Memory B cell (primary cell): ENCODE measurements at regions not wholly inside any gene's neighbourhood (a gene's known extent, or its start where the extent isn't known, plus 50 kb on each side); places are given as distances from the start of the nearest gene placed in this dataset.

Experiments
- ATAC-seq: fragments of 150-1000 bp; cut with Tn5 transposase; 2 replicates; pipeline ENCODE4 v1.10.0; 2021; ENCODE audit warnings: low read depth, mild to moderate bottlenecking, moderate library complexity
- DNase-seq, 2 donors: peaks; one replicate each; pipeline ENCODE4 v3.0.0; 2022; ENCODE audit warnings: low spot score in 2 of 2
- H3K27ac Mint-ChIP-seq: one replicate; pipeline ENCODE4 v1.8.0; 2022; ENCODE audit warnings: mild to moderate bottlenecking, moderate library complexity, mixed read lengths
- H3K27me3 Mint-ChIP-seq: one replicate; pipeline ENCODE4 v1.8.0; 2022; ENCODE audit warnings: mixed read lengths
- H3K36me3 Mint-ChIP-seq: one replicate; pipeline ENCODE4 v1.8.0; 2022; ENCODE audit warnings: mild to moderate bottlenecking, mixed read lengths
- H3K4me1 Mint-ChIP-seq: one replicate; pipeline ENCODE4 v1.8.0; 2022; ENCODE audit warnings: mixed read lengths
- H3K4me3 Mint-ChIP-seq: one replicate; pipeline ENCODE4 v1.8.0; 2022; ENCODE audit warnings: mild to moderate bottlenecking, moderate library complexity, mixed read lengths
- H3K9me3 Mint-ChIP-seq: one replicate; pipeline ENCODE4 v1.8.0; 2022; ENCODE audit warnings: mixed read lengths

DNA sequence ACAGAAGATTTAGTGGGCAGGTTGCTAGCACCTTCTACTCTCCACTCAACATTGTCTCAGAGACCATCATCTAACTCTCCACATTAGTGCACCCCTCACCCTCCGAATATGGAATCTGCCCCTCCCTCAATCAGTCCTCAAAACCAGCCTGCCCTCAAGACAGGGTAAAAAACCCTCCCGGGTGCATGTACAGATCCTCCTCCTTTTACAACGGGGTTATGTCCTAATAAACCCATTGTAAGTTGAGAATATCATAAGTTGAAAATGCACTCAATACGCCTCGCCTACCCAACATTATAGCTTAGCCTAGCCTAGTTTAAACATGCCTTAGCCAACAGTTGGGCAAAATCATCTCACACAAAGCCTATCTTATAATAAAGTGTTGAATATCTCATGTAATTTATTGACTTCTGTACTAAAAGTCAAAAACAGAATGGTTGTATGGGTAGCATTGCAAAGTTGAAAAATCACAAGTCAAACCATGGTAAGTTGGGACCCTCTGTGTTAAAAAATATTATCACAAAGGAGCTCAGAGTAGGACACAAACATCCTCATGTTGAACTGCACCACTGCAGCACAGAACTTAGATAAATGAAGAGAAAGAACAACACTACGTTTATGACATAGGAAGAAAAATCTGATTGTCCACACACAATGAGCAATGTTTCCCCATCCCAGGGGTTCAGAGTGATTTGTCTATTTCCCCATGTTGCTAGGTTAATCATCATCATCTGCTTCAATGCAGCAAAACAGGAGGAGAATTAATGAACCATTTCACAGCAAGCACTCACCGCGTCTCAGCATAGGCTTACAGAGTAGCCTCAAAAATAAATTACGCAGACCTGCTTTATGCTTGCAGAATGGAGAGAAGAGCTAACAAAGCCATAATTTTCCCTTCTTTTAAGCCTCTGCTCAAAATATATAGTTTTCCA is 184.1 kb upstream of the ARL4C start:
- H3K4me1 Mint-ChIP-seq = peaks cover 2% of the 10 kb centered on the region
- no peak for ATAC-seq
- H3K4me3 Mint-ChIP-seq = no peak overlapping the region
- DNase-seq = no peak
- H3K36me3 Mint-ChIP-seq = no peaks in the 10 kb centered on the region
- peaks cover 5% of the 10 kb centered on the region for H3K9me3 Mint-ChIP-seq
- H3K27me3 Mint-ChIP-seq = peaks cover 5% of the 10 kb centered on the region
- no peak overlapping the region for H3K27ac Mint-ChIP-seq

DNA sequence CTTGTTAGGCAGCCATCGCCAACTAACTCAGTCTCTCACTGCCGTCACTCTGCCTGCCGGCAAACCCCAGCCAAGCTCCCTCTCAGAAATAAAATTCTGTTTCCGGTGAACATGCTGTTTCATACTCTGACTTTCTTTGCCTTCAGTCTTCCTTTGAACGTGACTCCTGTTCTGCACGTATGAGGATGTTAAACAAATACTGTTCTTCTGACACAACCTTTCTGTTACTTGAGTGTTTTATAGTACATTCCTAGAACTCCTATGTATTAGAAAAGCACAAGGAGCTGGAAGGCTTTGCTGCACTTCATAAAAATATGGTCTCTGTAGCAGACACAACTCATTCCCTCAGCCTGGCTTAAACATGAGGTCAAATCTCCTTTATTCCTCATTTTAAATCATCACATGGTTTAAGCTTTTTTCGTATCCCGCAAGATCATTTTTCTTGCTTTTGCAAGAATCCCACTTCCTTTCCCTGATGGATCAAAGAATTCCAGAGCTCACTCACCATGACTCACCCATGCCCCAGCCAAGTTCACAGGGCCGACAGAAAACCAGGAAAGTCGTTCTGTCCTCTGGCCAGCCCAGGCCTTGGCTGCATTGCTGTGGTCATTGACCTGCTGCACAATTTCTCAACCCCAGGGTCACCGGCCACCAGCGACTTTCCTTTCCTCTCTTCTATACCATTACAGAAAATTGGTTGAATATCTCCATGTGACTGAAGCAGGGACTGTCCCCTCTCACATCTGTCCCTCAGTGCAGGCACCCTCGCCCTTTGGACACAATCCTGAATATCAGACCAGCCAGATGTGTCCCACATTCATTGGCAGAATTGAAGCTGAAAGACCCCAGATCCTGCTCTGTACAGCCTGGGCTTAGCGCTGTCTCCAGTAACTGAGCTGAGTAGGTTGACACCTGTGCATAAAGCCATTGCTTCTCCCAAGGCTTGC is 183.1 kb upstream of the ARL4C start:
- DNase-seq (no peak), ATAC-seq (no peak)
- no peak overlapping the region for H3K27ac Mint-ChIP-seq
- peaks cover 2% of the 10 kb centered on the region for H3K4me1 Mint-ChIP-seq
- no peak overlapping the region for H3K4me3 Mint-ChIP-seq
- no peaks in the 10 kb centered on the region for H3K36me3 Mint-ChIP-seq
- peaks cover 5% of the 10 kb centered on the region for H3K9me3 Mint-ChIP-seq
- H3K27me3 Mint-ChIP-seq = peaks cover 5% of the 10 kb centered on the region

DNA sequence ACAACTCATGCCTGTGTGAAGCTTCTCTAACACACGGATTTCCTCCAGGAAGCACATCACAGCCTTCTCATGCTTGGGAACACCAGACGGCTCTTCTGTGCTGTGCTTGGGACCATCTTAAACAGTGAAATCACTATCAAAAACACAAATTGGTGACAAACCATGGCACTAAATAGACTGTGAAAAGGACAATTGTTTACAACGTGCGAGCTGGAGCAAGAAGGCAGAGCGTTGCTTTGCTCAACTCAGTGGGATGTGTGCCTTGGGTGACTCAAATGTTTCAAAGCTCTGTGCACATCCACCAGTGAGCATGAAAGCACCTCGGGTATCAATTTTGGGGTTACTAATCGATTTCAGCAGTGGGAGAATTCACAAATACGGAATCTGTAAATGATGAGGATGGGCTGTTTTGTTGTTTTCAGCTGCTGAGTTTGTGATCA is 182.4 kb upstream of the ARL4C start:
- Mint-ChIP-seq H3K9me3 (peaks cover 5% of the 10 kb centered on the region), H3K27ac (no peak overlapping the region), H3K27me3 (peaks cover 5% of the 10 kb centered on the region), H3K4me1 (peaks cover 2% of the 10 kb centered on the region), H3K36me3 (no peaks in the 10 kb centered on the region), H3K4me3 (no peak overlapping the region)
- ATAC-seq (no peak), DNase-seq (no peak)

DNA sequence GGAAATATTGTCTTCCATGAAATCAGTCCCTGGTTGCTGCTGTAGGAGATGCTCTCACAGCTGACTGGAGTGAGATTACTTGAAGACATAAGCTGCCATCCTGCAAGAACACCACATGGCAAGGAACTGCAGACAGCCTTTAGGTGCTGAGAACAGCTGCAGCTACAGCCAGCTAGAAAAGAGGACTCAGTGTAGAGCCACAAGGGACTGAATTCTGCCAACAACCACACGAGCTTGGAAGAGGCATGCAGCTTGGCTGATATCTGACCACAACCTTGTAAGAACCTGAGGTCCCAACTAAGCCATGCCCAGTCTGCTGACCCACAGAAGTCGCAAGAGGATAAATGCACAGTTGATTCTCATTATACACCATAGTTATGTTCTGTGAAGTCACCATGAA is 181.8 kb upstream of the ARL4C start:
- peaks cover 5% of the 10 kb centered on the region for H3K27me3 Mint-ChIP-seq
- no peak for DNase-seq
- H3K4me1 Mint-ChIP-seq = peaks cover 2% of the 10 kb centered on the region

DNA sequence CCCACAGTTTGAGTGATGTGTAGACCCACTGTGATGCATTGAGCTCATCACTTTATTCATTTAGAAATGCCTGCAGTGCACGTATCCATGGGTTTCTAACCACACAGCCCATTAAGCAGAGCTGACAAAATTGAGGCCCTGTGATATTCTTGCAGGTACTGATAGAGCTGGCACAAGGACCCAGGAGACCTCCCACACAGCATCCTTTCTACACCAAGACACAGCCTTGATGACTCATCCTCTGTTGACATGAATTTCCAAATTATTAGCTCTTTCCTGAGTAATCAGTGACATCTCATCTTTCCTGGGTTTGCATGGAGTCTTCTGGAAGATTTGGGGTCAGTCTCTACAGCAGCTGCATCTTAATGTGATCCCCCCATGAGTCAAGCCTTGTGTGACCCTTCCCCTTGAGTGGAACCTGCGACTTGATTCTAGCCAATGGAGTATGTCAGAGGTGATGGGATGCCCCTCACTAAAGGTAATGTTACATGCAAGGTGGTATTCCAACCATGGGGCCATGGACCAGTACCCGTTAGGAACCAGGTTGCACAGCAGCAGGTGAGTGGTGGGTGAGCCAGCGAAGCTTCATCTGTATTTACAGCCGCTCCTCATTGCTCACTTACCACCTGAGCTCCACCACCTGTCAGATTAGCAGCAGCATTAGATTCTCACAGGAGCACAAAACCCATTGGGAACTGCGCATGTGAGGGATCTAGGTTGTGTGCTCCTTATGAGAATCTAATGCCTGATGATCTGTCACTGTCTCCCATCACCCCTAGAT is 181.1 kb upstream of the ARL4C start:
- DNase-seq (no peak), ATAC-seq (no peak)
- Mint-ChIP-seq H3K27ac (no peak overlapping the region), H3K27me3 (peaks cover 7% of the 10 kb centered on the region), H3K9me3 (peaks cover 4% of the 10 kb centered on the region), H3K36me3 (no peaks in the 10 kb centered on the region), H3K4me3 (no peak overlapping the region), H3K4me1 (peaks cover 2% of the 10 kb centered on the region)

More for the DNA sequence above, 181.8 kb upstream of the ARL4C start:
- no peak for ATAC-seq
- Mint-ChIP-seq H3K9me3 (peaks cover 5% of the 10 kb centered on the region), H3K36me3 (no peaks in the 10 kb centered on the region), H3K4me3 (no peak overlapping the region), H3K27ac (no peak overlapping the region)

DNA sequence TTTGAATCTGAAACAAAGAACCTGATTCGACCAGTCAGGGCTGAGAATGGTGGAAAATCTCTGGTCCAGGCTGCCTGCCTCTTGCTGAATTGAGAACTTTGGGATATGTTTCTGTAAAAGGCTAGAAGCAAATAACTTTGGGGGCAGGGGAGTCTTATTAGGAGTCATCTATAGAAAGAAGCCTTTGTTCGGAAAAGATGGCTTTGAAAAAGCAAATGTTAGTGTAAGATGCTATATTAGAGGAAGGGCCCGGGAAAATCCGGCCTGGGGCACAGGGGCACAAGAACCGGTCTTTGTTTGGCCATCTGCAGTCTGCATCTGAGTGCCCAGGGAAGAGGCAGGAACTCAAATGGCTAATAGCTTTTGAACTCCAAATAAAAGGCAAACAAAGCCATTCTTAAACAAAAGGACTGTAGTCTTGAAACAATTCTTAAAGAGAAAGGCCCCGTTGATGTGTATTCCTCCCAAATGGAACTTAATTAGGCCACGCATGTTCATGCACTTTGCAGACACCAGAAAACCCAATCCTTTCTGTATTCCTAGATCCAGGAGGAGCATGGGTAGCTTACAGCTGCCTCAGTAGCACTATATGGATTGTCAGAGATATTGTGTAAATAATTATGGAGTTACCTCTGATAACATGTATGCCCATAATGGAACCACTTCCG is 180.0 kb upstream of the ARL4C start:
- no peak overlapping the region for H3K4me3 Mint-ChIP-seq
- no peak overlapping the region for H3K27ac Mint-ChIP-seq
- H3K36me3 Mint-ChIP-seq = no peaks in the 10 kb centered on the region
- no peaks in the 10 kb centered on the region for H3K9me3 Mint-ChIP-seq
- no peaks in the 10 kb centered on the region for H3K4me1 Mint-ChIP-seq
- no peak for ATAC-seq
- peaks cover 4% of the 10 kb centered on the region for H3K27me3 Mint-ChIP-seq
- no peak for DNase-seq

DNA sequence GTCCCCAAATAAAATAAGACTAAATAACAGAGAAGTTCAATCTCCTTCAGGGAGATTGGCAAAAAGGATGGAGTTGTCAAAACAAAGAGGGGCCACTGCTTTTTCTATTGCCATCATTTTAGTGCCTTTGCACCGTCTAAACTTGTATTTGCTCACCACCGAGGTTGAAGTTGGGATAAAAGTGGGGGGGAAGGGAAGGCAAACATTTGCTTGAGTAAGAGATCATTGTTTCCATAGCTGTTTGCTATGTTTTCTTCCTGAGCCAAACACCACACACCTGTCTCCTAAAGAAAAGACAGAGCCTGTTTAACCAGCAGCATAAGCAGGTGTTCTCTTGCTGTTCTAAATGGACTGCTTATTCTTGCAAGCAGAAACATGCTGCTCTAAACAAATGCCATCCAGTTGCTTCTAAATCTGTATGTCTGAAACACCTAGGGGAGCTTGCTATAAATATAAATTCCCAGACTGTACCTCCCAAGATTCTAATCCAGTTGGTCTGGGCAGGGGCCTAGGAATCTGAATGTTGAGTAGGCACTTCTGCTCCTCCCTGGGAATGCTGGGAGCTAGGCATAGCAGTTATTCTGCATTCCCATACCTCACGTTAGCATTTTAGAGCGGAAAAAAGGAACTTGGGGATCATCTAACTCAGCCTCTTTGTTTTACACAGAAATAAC is 179.4 kb upstream of the ARL4C start:
- Mint-ChIP-seq H3K27me3 (peaks cover 4% of the 10 kb centered on the region), H3K4me1 (no peaks in the 10 kb centered on the region), H3K9me3 (no peaks in the 10 kb centered on the region), H3K36me3 (no peaks in the 10 kb centered on the region), H3K27ac (no peak overlapping the region), H3K4me3 (no peak overlapping the region)
- no peak for ATAC-seq
- DNase-seq = no peak

DNA sequence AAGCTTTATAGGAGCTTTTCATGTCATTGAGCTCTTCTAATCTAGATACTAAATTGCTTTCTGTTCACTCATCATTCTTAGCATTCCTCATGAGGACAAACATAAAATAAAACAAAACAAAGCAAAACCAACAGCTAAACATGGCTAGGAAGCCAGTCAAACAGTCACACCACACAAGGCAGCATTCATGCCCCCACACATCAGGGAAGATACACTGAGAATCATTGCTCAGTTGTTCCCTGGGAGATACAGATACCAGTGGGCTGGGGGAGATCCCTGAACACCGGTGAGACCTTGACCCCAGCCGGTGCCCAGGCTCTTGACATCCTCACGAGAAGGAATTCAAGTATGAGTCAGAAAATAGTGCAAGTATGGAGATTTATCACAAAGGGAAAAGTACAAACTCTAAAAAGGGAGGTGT is 177.9 kb upstream of the ARL4C start:
- Mint-ChIP-seq H3K4me3 (no peak overlapping the region), H3K27me3 (peaks cover 4% of the 10 kb centered on the region)
- DNase-seq = no peak

DNA sequence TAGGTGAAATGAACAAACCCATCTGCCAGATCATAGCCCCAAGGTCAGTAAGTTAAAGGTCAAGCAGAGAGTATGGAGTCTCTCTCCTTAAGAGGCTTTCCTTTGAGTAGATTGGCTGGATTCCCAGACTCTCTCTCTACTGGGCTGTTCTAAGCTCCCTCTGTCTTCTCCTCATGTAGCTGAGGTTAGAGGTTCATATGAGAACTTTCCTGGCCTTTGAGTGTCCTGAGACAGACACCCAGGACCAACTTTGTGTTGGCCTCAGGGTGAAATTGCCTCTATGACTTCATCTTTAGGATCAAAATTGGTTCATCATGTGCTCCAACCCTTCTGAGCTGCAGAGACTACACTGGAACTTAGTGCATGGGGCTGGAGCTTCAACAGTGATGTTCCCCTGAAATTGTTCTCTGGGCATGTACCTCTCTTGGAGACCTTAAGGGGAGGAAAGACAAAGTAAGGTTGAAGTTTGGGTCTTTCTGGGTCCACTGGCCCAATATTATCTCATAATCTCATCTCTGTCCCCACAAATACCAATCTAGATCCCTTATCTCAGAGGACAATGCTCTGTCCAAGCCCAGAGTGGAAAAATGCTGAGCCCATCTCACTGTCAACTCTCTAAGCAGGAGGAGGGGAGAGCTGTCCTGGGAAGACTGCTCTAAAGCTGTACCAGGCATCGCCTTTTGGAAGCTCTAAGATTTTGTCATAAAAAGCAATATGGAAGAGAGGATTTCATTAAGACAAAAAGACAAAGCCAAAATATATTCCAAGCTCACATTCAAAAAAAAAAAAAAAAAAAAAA is 177.3 kb upstream of the ARL4C start:
- Mint-ChIP-seq H3K36me3 (no peaks in the 10 kb centered on the region), H3K9me3 (no peaks in the 10 kb centered on the region), H3K4me1 (no peaks in the 10 kb centered on the region), H3K27ac (no peak overlapping the region), H3K4me3 (no peak overlapping the region), H3K27me3 (peaks cover 5% of the 10 kb centered on the region)
- DNase-seq (no peak), ATAC-seq (no peak)

More for the DNA sequence above, 177.9 kb upstream of the ARL4C start:
- no peak overlapping the region for H3K27ac Mint-ChIP-seq
- H3K9me3 Mint-ChIP-seq = no peaks in the 10 kb centered on the region
- ATAC-seq = no peak
- H3K36me3 Mint-ChIP-seq = no peaks in the 10 kb centered on the region
- H3K4me1 Mint-ChIP-seq = no peaks in the 10 kb centered on the region

DNA sequence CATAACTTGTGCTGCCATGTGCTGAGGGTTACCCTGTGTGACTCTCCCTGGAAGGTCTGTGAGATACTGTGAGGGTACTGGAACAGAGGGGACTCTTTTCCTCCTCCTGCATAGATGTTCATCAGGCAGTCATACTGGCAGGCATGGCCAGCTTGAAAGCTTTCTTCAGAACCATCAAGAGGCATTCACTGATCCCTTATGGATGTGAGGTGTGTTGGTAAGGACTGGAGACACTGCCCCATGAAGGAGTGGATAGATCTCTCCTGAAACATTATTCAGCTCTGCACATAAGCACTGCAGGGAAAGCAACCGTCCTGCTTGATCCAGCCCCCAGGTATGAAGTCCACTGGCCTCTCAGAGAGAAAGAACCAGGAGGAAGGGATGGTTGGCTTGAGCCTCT is 176.6 kb upstream of the ARL4C start:
- Mint-ChIP-seq H3K4me1 (no peaks in the 10 kb centered on the region), H3K9me3 (no peaks in the 10 kb centered on the region), H3K36me3 (no peaks in the 10 kb centered on the region), H3K27ac (no peak overlapping the region), H3K27me3 (peaks cover 7% of the 10 kb centered on the region), H3K4me3 (no peak overlapping the region)
- ATAC-seq (no peak), DNase-seq (no peak)

DNA sequence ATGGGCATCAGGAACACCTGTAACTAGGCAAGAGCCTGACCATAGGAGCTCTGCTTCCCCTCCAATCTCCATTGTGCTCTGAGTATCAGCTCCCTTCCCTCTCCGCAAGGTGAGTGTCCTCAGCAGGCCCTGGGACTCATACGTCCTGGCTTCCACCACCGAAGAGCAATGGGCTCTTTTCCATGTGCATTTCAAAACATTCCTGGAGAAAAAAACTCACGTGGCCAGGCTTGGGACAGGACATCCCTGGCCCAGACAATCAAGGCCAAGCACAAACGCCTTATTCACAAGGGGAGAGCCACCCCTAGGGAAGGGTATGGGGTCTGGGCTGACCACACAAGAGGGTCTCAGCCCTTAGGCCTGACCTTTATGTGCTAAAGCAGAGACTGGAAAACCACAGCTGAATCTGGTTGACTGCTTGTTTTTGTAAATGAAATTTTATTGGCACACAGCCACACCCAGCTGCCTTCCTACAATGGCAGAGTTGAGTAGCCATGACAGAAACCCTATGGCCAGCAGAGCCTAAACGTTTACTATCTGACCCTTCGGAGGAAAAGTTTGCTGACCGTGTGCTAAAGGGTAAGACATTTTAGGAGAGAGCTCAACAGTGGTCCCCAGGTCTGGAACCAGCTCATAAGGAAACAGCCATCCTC is 175.7 kb upstream of the ARL4C start:
- no peak for DNase-seq
- Mint-ChIP-seq H3K27me3 (peaks cover 5% of the 10 kb centered on the region), H3K36me3 (no peaks in the 10 kb centered on the region), H3K4me3 (no peak overlapping the region), H3K27ac (no peak overlapping the region), H3K4me1 (no peaks in the 10 kb centered on the region), H3K9me3 (no peaks in the 10 kb centered on the region)
- ATAC-seq = no peak

DNA sequence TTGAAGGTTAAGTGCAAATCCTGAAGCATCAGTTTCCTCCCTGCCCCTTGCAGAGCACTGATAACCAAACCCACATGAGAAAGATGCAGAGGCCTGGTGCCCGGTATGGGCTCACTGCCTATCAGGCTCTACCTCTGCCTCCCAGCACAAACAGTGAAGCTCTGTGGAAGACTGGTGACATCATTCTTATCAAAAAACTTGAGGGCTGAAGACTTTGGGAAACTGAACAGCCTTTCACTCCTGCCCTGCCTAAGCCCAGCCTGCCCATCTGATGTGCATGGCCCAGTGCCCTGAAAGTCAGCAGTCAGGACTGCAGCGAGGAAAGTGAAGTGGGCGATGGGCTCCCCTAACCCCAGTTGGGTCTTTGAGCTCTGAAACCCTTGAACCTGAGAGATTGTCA is 174.8 kb upstream of the ARL4C start:
- no peak overlapping the region for H3K4me3 Mint-ChIP-seq
- ATAC-seq (no peak), DNase-seq (no peak)
- no peak overlapping the region for H3K27ac Mint-ChIP-seq
- H3K27me3 Mint-ChIP-seq = peaks cover 8% of the 10 kb centered on the region
- H3K4me1 Mint-ChIP-seq = no peaks in the 10 kb centered on the region
- no peaks in the 10 kb centered on the region for H3K9me3 Mint-ChIP-seq
- H3K36me3 Mint-ChIP-seq = no peaks in the 10 kb centered on the region
